CD8-positive, alpha-beta memory T cell (primary cell): ENCODE measurements at regions not wholly inside any gene's neighbourhood (a gene's known extent, or its start where the extent isn't known, plus 50 kb on each side); places are given as distances from the start of the nearest gene placed in this dataset.

Source experiments
- CTCF ChIA-PET: fragments of 350-600 bp; sonication (Branson Sonifier 250); formaldehyde crosslinking; loops from one replicate; lab custom pipeline; 2021; ENCODE audit warnings: antibody characterized with exemption; lab: Charles Lee
- POLR2A ChIA-PET: fragments of 350-600 bp; sonication (Branson Sonifier 250); formaldehyde crosslinking; loops from one replicate; lab custom pipeline; 2021; ENCODE audit warnings: antibody characterized with exemption; lab: Charles Lee
- DNase-seq, 5 donors: peaks; one replicate each; pipeline versions ENCODE4 v3.0.0 to v3.0.0-alpha.2; 2020 to 2022; ENCODE audit warnings: mixed read lengths in 1 of 5
- H3K27ac ChIP-seq: one replicate; pipeline ENCODE4 v1.7.0; 2013; ENCODE audit warnings: low read depth, mild to moderate bottlenecking, low read length, moderate library complexity
- H3K27me3 ChIP-seq: 2 replicates; pipeline ENCODE4 v1.7.0; 2013; ENCODE audit warnings: low read length, mild to moderate bottlenecking; ENCODE audit not compliant: insufficient read depth, poor library complexity, severe bottlenecking
- H3K36me3 ChIP-seq: 2 replicates; pipeline ENCODE4 v1.7.0; 2013; ENCODE audit warnings: mild to moderate bottlenecking, low read length, moderate library complexity; ENCODE audit not compliant: insufficient read depth
- H3K4me1 ChIP-seq: 2 replicates; pipeline ENCODE4 v1.7.0; 2013; ENCODE audit warnings: mild to moderate bottlenecking, low read length, moderate library complexity; ENCODE audit not compliant: insufficient read depth
- H3K4me3 ChIP-seq: 2 replicates; pipeline ENCODE4 v1.7.0; 2013; ENCODE audit warnings: mild to moderate bottlenecking, low read length
- H3K9me3 ChIP-seq: 2 replicates; pipeline ENCODE4 v1.7.0; 2013; ENCODE audit warnings: mild to moderate bottlenecking, low read length
- H3K27ac Mint-ChIP-seq, 8 donors: one replicate each; pipeline ENCODE4 v1.8.0; 2020 to 2021; ENCODE audit warnings: mixed read lengths in 8 of 8, mild to moderate bottlenecking in 6 of 8, inconsistent platforms in 3 of 8, moderate library complexity in 3 of 8
- H3K27me3 Mint-ChIP-seq, 2 donors: one replicate each; pipeline ENCODE4 v1.8.0; 2020 to 2021; ENCODE audit warnings: mixed read lengths in 2 of 2, mild to moderate bottlenecking in 1 of 2, moderate library complexity in 1 of 2
- H3K36me3 Mint-ChIP-seq, 3 donors: one replicate each; pipeline ENCODE4 v1.8.0; 2020 to 2021; ENCODE audit warnings: mixed read lengths in 3 of 3, inconsistent platforms in 1 of 3, mild to moderate bottlenecking in 1 of 3
- H3K4me1 Mint-ChIP-seq, 3 donors: one replicate each; pipeline ENCODE4 v1.8.0; 2020 to 2021; ENCODE audit warnings: mixed read lengths in 3 of 3, inconsistent platforms in 1 of 3, mild to moderate bottlenecking in 1 of 3
- H3K4me3 Mint-ChIP-seq, 7 donors: one replicate each; pipeline ENCODE4 v1.8.0; 2020 to 2021; ENCODE audit warnings: mixed read lengths in 7 of 7, mild to moderate bottlenecking in 6 of 7, moderate library complexity in 4 of 7, inconsistent platforms in 2 of 7
- H3K9me3 Mint-ChIP-seq, 5 donors: one replicate each; pipeline ENCODE4 v1.8.0; 2020 to 2022; ENCODE audit warnings: mixed read lengths in 5 of 5, mild to moderate bottlenecking in 3 of 5, moderate library complexity in 2 of 5, inconsistent platforms in 1 of 5

DNA sequence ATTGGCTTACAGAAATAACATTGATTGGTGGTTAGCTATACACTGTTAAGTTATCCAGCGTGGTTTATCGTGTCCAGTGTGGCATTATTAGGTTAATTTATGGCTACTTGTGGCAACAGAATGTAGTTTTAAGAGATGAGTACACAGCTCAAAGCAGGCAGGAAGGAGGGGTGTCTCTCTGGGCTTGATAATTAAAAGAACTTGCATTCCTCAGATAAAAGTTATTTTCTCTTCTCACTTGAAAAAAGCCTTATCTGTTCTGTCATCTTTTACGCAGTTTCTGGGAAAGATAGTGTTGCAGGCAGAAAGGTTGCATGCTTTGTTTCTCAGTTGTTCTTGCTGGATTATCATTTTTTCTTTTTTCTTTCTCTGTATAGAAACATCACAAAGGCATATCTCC lies 154.4 kb upstream of the COL3A1 start:
- Histone ChIP-seq H3K4me3 (no peak overlapping the region), H3K36me3 (no peaks in the 10 kb centered on the region), H3K27me3 (no peaks in the 10 kb centered on the region), H3K27ac (no peak overlapping the region), H3K4me1 (no peaks in the 10 kb centered on the region), H3K9me3 (no peaks in the 10 kb centered on the region)
- ChIA-PET POLR2A (no interaction called here), CTCF (no interaction called here)
- Mint-ChIP-seq H3K4me3 (no peak overlapping the region), H3K36me3 (no peaks in the 10 kb centered on the region), H3K27me3 (no peaks in the 10 kb centered on the region), H3K4me1 (no peaks in the 10 kb centered on the region), H3K9me3 (peaks cover 0 to 23% (median 0%) of the 10 kb centered on the region in 5 donors), H3K27ac (no peak overlapping the region)
- DNase-seq = no peak

DNA sequence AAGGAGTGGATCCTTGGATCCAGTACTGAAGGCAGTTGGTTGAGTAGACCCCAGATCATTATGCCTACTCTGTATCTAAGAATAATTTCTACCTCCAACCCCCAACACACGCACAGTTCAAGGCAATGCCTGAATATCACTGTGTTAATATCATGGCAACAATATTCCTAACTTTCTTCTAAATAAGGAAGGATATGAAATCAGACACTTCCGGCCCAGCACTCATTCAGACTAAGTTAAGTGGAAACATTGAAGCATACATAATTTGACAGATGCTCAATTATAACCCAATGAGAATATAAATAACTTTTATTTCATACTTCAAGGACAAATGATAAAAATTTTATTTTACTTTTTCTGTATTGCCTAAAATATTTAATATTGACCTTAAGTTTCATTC lies 153.6 kb upstream of the COL3A1 start:
- Histone ChIP-seq H3K4me3 (no peak overlapping the region), H3K4me1 (no peaks in the 10 kb centered on the region), H3K9me3 (no peaks in the 10 kb centered on the region), H3K36me3 (no peaks in the 10 kb centered on the region), H3K27me3 (no peaks in the 10 kb centered on the region), H3K27ac (no peak overlapping the region)
- Mint-ChIP-seq H3K27me3 (no peaks in the 10 kb centered on the region), H3K27ac (no peak overlapping the region), H3K9me3 (peaks cover 0 to 23% (median 0%) of the 10 kb centered on the region in 5 donors), H3K36me3 (no peaks in the 10 kb centered on the region), H3K4me1 (no peaks in the 10 kb centered on the region), H3K4me3 (no peak overlapping the region)
- ChIA-PET CTCF (no interaction called here), POLR2A (no interaction called here)
- no peak for DNase-seq

DNA sequence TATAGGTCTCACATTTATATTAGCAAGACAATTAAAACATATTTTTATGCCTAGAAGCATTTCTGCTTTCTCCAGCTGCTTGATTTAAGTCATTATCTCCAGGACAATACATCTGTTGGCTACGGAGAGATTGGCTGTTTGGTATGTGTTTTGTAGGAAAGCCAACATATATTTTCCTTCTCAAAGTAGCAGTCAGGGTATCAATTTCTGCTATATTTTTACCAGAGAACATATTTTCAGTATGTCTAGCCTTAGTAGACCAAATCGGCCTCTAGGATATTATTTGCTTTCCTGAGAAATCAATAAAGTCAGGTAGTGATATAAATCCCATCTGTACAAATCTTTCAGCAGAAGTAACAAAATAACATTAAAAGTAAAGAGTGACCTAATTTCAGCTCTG lies 150.0 kb upstream of the COL3A1 start:
- no peaks in the 10 kb centered on the region for H3K4me1 ChIP-seq
- no peaks in the 10 kb centered on the region for H3K27me3 Mint-ChIP-seq
- H3K36me3 Mint-ChIP-seq = no peaks in the 10 kb centered on the region
- CTCF ChIA-PET = no interaction called here
- H3K4me3 ChIP-seq = no peak overlapping the region
- no peak overlapping the region for H3K27ac Mint-ChIP-seq
- H3K36me3 ChIP-seq = no peaks in the 10 kb centered on the region
- H3K4me3 Mint-ChIP-seq = no peak overlapping the region
- H3K27me3 ChIP-seq = no peaks in the 10 kb centered on the region
- H3K9me3 Mint-ChIP-seq = peaks cover 0 to 18% (median 0%) of the 10 kb centered on the region in 5 donors
- DNase-seq = no peak
- H3K27ac ChIP-seq = no peak overlapping the region
- POLR2A ChIA-PET = no interaction called here
- H3K4me1 Mint-ChIP-seq = no peaks in the 10 kb centered on the region
- H3K9me3 ChIP-seq = no peaks in the 10 kb centered on the region

DNA sequence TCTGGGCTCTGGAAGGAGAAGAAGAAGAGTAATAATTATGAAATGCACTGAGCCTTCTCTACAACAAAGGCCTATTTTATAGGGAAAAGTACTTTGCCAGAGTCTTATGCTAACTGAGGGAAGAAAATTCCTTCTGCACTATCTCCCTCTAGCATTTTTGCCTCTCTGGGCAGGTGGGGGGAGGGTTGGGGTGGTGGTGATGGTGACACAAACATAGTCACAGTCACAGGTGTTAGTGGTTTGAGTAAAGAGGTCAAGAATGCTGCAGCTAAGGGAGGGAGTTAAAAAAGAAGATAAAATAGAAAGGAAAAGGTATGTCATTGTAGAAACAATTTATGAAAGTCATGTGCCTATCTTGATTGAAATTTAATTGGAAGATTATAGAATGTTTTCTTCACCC lies 140.8 kb upstream of the COL3A1 start:
- CTCF ChIA-PET = no interaction called here

DNA sequence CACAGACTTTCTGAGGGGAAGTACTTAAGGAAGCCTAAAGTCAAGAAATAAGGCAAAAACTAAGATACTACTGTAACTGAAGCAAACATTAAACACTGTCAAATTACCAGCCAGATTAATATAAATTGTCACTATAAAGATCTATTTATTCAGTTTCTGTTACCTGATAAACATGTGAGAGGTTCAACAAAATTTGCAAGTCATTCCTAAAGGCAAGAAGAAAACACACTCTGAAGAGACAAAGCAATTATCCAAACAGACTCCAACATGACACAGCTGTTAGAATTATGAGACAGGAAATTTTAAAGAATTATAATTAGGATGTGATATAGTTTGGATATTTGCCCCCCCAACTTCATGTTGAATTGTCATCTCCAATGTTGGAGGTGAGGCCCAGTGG lies 140.4 kb upstream of the COL3A1 start:
- no peak overlapping the region for H3K27ac Mint-ChIP-seq
- POLR2A ChIA-PET = no interaction called here
- CTCF ChIA-PET = no interaction called here
- Histone ChIP-seq H3K4me3 (no peak overlapping the region), H3K9me3 (no peaks in the 10 kb centered on the region), H3K27ac (no peak overlapping the region), H3K4me1 (no peaks in the 10 kb centered on the region), H3K27me3 (no peaks in the 10 kb centered on the region), H3K36me3 (no peaks in the 10 kb centered on the region)
- no peak overlapping the region for H3K4me3 Mint-ChIP-seq
- H3K4me1 Mint-ChIP-seq = no peaks in the 10 kb centered on the region
- H3K9me3 Mint-ChIP-seq = peaks cover 7 to 22% (median 14%) of the 10 kb centered on the region in 5 donors
- no peak for DNase-seq
- no peaks in the 10 kb centered on the region for H3K27me3 Mint-ChIP-seq
- H3K36me3 Mint-ChIP-seq = no peaks in the 10 kb centered on the region

More for the DNA sequence above, 140.8 kb upstream of the COL3A1 start:
- no peak overlapping the region for H3K4me3 ChIP-seq
- Mint-ChIP-seq H3K27me3 (no peaks in the 10 kb centered on the region), H3K9me3 (peaks cover 7 to 17% (median 11%) of the 10 kb centered on the region in 5 donors), H3K4me1 (no peaks in the 10 kb centered on the region), H3K27ac (no peak overlapping the region), H3K36me3 (no peaks in the 10 kb centered on the region), H3K4me3 (no peak overlapping the region)
- H3K27me3 ChIP-seq = no peaks in the 10 kb centered on the region
- H3K27ac ChIP-seq = no peak overlapping the region
- no peak for DNase-seq
- no peaks in the 10 kb centered on the region for H3K4me1 ChIP-seq
- POLR2A ChIA-PET = no interaction called here
- H3K9me3 ChIP-seq = no peaks in the 10 kb centered on the region
- H3K36me3 ChIP-seq = no peaks in the 10 kb centered on the region

DNA sequence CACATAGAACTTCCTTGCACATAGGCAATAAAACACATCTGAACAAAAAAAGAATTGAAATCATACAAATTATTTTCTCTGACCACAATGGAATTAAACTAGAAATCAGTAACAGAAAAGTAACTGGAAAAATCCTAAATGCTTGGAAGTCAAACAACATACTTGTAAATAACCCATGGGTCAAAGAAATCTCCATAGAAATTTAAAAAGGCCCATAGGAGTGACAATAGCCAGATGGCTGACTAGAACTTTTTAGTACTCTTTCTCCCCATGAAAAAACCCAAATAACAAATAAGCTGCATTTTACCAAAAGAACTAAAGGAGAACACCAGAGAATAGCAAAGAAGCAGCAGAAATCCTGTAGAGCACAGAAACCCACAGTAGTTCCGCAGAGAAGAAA lies 139.2 kb upstream of the COL3A1 start:
- no peaks in the 10 kb centered on the region for H3K4me1 ChIP-seq
- CTCF ChIA-PET = no interaction called here
- no peaks in the 10 kb centered on the region for H3K36me3 ChIP-seq
- POLR2A ChIA-PET = no interaction called here
- Mint-ChIP-seq H3K27me3 (no peaks in the 10 kb centered on the region), H3K36me3 (no peaks in the 10 kb centered on the region), H3K9me3 (peaks cover 6 to 21% (median 15%) of the 10 kb centered on the region in 5 donors), H3K4me1 (no peaks in the 10 kb centered on the region), H3K4me3 (no peak overlapping the region), H3K27ac (no peak overlapping the region)
- H3K4me3 ChIP-seq = no peak overlapping the region
- H3K27ac ChIP-seq = no peak overlapping the region
- no peaks in the 10 kb centered on the region for H3K9me3 ChIP-seq
- no peaks in the 10 kb centered on the region for H3K27me3 ChIP-seq
- DNase-seq = no peak

DNA sequence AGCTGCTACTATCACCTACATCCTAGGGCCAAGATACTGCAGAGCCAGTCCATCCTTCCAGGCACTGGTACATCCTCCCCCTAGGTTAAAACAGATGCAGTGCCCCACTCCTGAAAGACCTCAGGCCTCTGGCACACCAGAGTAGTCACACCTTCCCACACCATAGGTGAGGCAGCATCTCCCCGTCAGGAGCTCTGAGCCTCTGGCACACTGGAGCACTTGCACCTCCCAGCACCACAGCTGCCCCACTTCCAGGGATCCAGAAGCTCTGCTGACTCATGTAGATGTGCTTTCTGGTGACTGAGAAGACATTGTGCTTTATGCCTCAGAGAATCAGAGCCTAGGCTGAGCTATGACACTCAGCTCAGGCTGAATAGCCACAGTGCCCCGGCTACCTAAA lies 138.4 kb upstream of the COL3A1 start:
- CTCF ChIA-PET = no interaction called here

DNA sequence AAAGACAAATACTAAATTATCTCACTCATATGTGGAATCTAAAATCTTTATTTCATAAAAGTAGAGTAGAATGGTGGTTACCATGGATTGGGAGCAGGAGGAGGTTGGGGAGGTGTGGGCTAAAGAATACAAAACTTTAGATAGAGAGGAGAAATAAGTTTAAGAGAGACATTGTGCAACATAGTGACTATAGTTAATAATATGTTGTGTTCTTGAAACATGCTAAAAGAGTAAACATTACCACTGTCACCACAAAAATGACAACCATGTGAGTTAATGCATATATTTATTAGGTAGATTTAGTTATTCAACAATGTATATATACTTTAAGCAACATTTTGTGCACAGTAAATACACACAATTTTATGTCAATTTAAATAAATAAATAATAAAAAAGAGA lies 128.5 kb upstream of the COL3A1 start:
- Mint-ChIP-seq H3K36me3 (no peaks in the 10 kb centered on the region), H3K4me3 (no peak overlapping the region), H3K9me3 (peaks cover 0 to 20% (median 3%) of the 10 kb centered on the region in 5 donors), H3K4me1 (no peaks in the 10 kb centered on the region), H3K27me3 (no peaks in the 10 kb centered on the region), H3K27ac (no peak overlapping the region)
- H3K4me1 ChIP-seq = no peaks in the 10 kb centered on the region
- CTCF ChIA-PET = no interaction called here
- no peaks in the 10 kb centered on the region for H3K9me3 ChIP-seq
- H3K36me3 ChIP-seq = no peaks in the 10 kb centered on the region
- no peak overlapping the region for H3K27ac ChIP-seq
- POLR2A ChIA-PET = no interaction called here
- H3K4me3 ChIP-seq = no peak overlapping the region
- H3K27me3 ChIP-seq = no peaks in the 10 kb centered on the region
- no peak for DNase-seq

More for the DNA sequence above, 138.4 kb upstream of the COL3A1 start:
- POLR2A ChIA-PET = no interaction called here
- no peaks in the 10 kb centered on the region for H3K27me3 ChIP-seq
- H3K9me3 Mint-ChIP-seq = peaks cover 5 to 21% (median 15%) of the 10 kb centered on the region in 5 donors
- no peaks in the 10 kb centered on the region for H3K4me1 ChIP-seq
- H3K4me3 ChIP-seq = no peak overlapping the region
- no peak overlapping the region for H3K4me3 Mint-ChIP-seq
- DNase-seq = no peak
- H3K4me1 Mint-ChIP-seq = no peaks in the 10 kb centered on the region
- no peaks in the 10 kb centered on the region for H3K9me3 ChIP-seq
- H3K27ac ChIP-seq = no peak overlapping the region
- H3K36me3 Mint-ChIP-seq = no peaks in the 10 kb centered on the region
- no peak overlapping the region for H3K27ac Mint-ChIP-seq
- no peaks in the 10 kb centered on the region for H3K36me3 ChIP-seq
- H3K27me3 Mint-ChIP-seq = no peaks in the 10 kb centered on the region

DNA sequence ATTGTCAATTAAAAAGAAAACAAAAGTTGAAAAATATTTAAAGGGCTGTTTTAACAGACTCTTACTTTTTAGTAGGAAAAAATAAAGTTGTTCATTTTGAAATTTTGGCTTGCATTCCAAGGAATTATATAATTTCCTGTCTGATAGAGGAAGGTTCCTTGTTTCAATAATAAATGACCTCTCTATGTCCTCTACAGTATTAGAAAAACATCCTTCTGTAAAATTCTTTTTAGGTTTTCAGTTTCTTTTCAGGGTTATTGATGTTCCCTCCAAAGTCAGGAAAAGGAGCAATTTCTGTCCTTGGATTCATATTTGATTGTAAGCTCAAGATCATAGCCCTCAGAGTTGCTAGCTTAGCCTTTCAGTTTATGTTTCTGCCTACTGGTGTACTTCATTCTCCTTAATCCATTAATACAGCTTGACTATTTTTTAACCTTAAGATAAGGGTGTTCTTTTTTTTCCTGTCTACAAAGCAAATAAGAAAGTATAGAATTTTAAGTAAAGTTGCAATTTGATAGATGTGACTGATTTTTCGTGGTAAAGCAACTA lies 125.2 kb upstream of the COL3A1 start:
- H3K4me1 ChIP-seq = no peaks in the 10 kb centered on the region
- H3K9me3 Mint-ChIP-seq = peaks cover 0 to 20% (median 2%) of the 10 kb centered on the region in 5 donors
- no peak overlapping the region for H3K4me3 ChIP-seq
- no peak overlapping the region for H3K27ac ChIP-seq
- no peaks in the 10 kb centered on the region for H3K36me3 ChIP-seq
- no peak overlapping the region for H3K4me3 Mint-ChIP-seq
- H3K27ac Mint-ChIP-seq = no peak overlapping the region
- ChIA-PET POLR2A (no interaction called here), CTCF (no interaction called here)
- no peaks in the 10 kb centered on the region for H3K4me1 Mint-ChIP-seq
- no peaks in the 10 kb centered on the region for H3K27me3 ChIP-seq
- DNase-seq = no peak
- H3K36me3 Mint-ChIP-seq = no peaks in the 10 kb centered on the region
- H3K9me3 ChIP-seq = no peaks in the 10 kb centered on the region
- H3K27me3 Mint-ChIP-seq = no peaks in the 10 kb centered on the region
